Activated B cell treated with CpG ODN at 0.5 μM for 24 hours (primary cell): ENCODE measurements at regions not wholly inside any gene's neighbourhood (a gene's known extent, or its start where the extent isn't known, plus 50 kb on each side); places are given as distances from the start of the nearest gene placed in this dataset.

Source experiments
- ATAC-seq: fragments of 200-7000 bp; cut with Tn5 transposase; one replicate; pipeline ENCODE4 v1.10.0; 2021; ENCODE audit warnings: low read depth, mild to moderate bottlenecking, moderate library complexity
- CTCF ChIA-PET: fragments of 350-600 bp; sonication (Branson Sonifier 250); formaldehyde crosslinking; loops from one replicate; lab custom pipeline; 2021; ENCODE audit warnings: antibody characterized with exemption; lab: Charles Lee
- POLR2A ChIA-PET: fragments of 350-600 bp; sonication (Branson Sonifier 250); formaldehyde crosslinking; loops from one replicate; lab custom pipeline; 2021; ENCODE audit warnings: antibody characterized with exemption; lab: Charles Lee
- DNase-seq: peaks from one replicate; pipeline ENCODE4 v3.0.0; 2022
- H3K27ac Mint-ChIP-seq: one replicate; pipeline ENCODE4 v1.8.0; 2020; ENCODE audit warnings: mixed read lengths
- H3K27me3 Mint-ChIP-seq: one replicate; pipeline ENCODE4 v1.8.0; 2021; ENCODE audit warnings: mixed read lengths
- H3K36me3 Mint-ChIP-seq: one replicate; pipeline ENCODE4 v1.8.0; 2021; ENCODE audit warnings: low read depth, mixed read lengths
- H3K4me1 Mint-ChIP-seq: one replicate; pipeline ENCODE4 v1.8.0; 2021; ENCODE audit warnings: mixed read lengths
- H3K4me3 Mint-ChIP-seq: one replicate; pipeline ENCODE4 v1.8.0; 2020; ENCODE audit warnings: mild to moderate bottlenecking, mixed read lengths
- H3K9me3 Mint-ChIP-seq: one replicate; pipeline ENCODE4 v1.8.0; 2020; ENCODE audit warnings: mixed read lengths
- intact Hi-C: fragments of 100-400 bp; cut with micrococcal nuclease; formaldehyde crosslinking; loops from one replicate; pipeline ENCODE4 v1.15.1; 2024
- TF ChIP-seq, protein P1 (sequence below): fragments of 200-600 bp; IDR thresholded peaks from one replicate; pipeline ENCODE4 v1.8.0; 2022; ENCODE audit warnings: antibody characterized with exemption, mild to moderate bottlenecking

DNA sequence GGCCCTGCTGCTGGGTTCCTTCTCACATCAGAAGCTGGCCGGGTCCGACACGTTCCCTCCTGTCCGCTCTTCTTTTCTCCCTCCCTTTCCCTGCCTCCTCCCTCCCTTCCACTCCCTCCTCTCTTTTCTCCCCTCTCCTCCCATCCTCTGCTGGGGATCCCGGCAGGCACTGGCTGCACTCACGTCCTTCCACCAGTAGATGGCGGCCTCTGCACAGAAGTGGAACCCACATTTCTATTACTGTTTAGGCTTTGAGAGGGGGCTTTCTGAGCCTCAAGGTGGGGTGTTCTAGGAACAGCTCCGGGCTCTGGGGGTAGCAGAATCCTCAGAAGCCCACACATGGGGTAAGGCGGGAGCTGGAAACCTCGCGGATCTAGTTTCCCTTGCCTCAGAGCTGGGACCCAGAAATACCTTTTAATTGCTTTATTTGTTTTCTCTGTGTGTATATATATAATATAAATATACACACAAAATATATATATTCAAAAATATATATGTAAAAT lies 294.2 kb downstream of the ZNF536 start:
- no peak for ATAC-seq
- H3K36me3 Mint-ChIP-seq: no peaks in the 10 kb centered on the region
- peaks cover 5% of the 10 kb centered on the region for H3K27me3 Mint-ChIP-seq
- no peaks in the 10 kb centered on the region for H3K4me1 Mint-ChIP-seq
- no peaks in the 10 kb centered on the region for H3K9me3 Mint-ChIP-seq
- H3K27ac Mint-ChIP-seq: no peak overlapping the region
- ChIA-PET CTCF (interaction anchor here (1.2 to 1.9 kb wide), 4 partner anchors 9 to 1557 kb away, joined by 3 to 8 read pairs (median 4); no protein-coding TSS in a partner anchor), POLR2A (no interaction called here)
- TF ChIP-seq, protein P1, sequence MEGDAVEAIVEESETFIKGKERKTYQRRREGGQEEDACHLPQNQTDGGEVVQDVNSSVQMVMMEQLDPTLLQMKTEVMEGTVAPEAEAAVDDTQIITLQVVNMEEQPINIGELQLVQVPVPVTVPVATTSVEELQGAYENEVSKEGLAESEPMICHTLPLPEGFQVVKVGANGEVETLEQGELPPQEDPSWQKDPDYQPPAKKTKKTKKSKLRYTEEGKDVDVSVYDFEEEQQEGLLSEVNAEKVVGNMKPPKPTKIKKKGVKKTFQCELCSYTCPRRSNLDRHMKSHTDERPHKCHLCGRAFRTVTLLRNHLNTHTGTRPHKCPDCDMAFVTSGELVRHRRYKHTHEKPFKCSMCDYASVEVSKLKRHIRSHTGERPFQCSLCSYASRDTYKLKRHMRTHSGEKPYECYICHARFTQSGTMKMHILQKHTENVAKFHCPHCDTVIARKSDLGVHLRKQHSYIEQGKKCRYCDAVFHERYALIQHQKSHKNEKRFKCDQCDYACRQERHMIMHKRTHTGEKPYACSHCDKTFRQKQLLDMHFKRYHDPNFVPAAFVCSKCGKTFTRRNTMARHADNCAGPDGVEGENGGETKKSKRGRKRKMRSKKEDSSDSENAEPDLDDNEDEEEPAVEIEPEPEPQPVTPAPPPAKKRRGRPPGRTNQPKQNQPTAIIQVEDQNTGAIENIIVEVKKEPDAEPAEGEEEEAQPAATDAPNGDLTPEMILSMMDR: peak; percentile 48
- DNase-seq: no peak
- intact Hi-C loops: no loop called here
- no peak overlapping the region for H3K4me3 Mint-ChIP-seq

- no peak for ATAC-seq
- TF ChIP-seq, protein P1: no peak
- H3K4me3 Mint-ChIP-seq: no peak overlapping the region
- H3K27ac Mint-ChIP-seq: no peak overlapping the region
- no peak for DNase-seq
- CTCF ChIA-PET: interaction anchor here (1.3 to 1.9 kb wide), 3 partner anchors 10 to 1558 kb away, joined by 3 to 8 read pairs (median 3); no protein-coding TSS in a partner anchor
- no peaks in the 10 kb centered on the region for H3K4me1 Mint-ChIP-seq
- intact Hi-C loops: no loop called here
- POLR2A ChIA-PET: no interaction called here
- H3K36me3 Mint-ChIP-seq: no peaks in the 10 kb centered on the region
- peaks cover 5% of the 10 kb centered on the region for H3K27me3 Mint-ChIP-seq
- no peaks in the 10 kb centered on the region for H3K9me3 Mint-ChIP-seq
Observed at GRCh38 chr19:30665449-30665848, 293.3 kb downstream of the ZNF536 start.

GRCh38 chr19:30663611-30664174 lies 291.5 kb downstream of the ZNF536 start:
- CTCF ChIA-PET: no interaction called here
- Mint-ChIP-seq H3K4me1 (no peaks in the 10 kb centered on the region), H3K36me3 (no peaks in the 10 kb centered on the region), H3K27ac (no peak overlapping the region), H3K27me3 (peaks cover 2% of the 10 kb centered on the region), H3K4me3 (no peak overlapping the region), H3K9me3 (no peaks in the 10 kb centered on the region)
- TF ChIP-seq, protein P1: no peak
- POLR2A ChIA-PET: no interaction called here
- no peak for DNase-seq
- intact Hi-C loops: no loop called here
- ATAC-seq: no peak

GRCh38 chr19:30662211-30662861 lies 290.2 kb downstream of the ZNF536 start:
- CTCF ChIA-PET: no interaction called here
- H3K27me3 Mint-ChIP-seq: peaks cover 2% of the 10 kb centered on the region
- intact Hi-C loops: no loop called here

GRCh38 chr19:30659638-30660037 lies 287.5 kb downstream of the ZNF536 start:
- TF ChIP-seq, protein P1: no peak
- no peak for ATAC-seq
- intact Hi-C loops: no loop called here
- ChIA-PET CTCF (no interaction called here), POLR2A (no interaction called here)
- H3K27ac Mint-ChIP-seq: no peak overlapping the region
- no peaks in the 10 kb centered on the region for H3K27me3 Mint-ChIP-seq
- no peak overlapping the region for H3K4me3 Mint-ChIP-seq
- no peaks in the 10 kb centered on the region for H3K4me1 Mint-ChIP-seq
- no peak for DNase-seq
- H3K36me3 Mint-ChIP-seq: no peaks in the 10 kb centered on the region
- no peaks in the 10 kb centered on the region for H3K9me3 Mint-ChIP-seq

More at GRCh38 chr19:30662211-30662861, 290.2 kb downstream of the ZNF536 start:
- TF ChIP-seq, protein P1: no peak
- no peak overlapping the region for H3K4me3 Mint-ChIP-seq
- POLR2A ChIA-PET: no interaction called here
- H3K27ac Mint-ChIP-seq: no peak overlapping the region
- no peaks in the 10 kb centered on the region for H3K36me3 Mint-ChIP-seq
- H3K9me3 Mint-ChIP-seq: no peaks in the 10 kb centered on the region
- no peaks in the 10 kb centered on the region for H3K4me1 Mint-ChIP-seq
- ATAC-seq (no peak), DNase-seq (no peak)
